ENCODE measurements at regions not wholly inside any gene's neighbourhood (a gene's known extent, or its start where the extent isn't known, plus 50 kb on each side); places are given as distances from the start of the nearest gene placed in this dataset.
"Not testable (repeated sequence)": the region's sequence is repeated elsewhere in the genome, so short reads cannot be mapped to it uniquely, and the experiment has no call there.

DNA sequence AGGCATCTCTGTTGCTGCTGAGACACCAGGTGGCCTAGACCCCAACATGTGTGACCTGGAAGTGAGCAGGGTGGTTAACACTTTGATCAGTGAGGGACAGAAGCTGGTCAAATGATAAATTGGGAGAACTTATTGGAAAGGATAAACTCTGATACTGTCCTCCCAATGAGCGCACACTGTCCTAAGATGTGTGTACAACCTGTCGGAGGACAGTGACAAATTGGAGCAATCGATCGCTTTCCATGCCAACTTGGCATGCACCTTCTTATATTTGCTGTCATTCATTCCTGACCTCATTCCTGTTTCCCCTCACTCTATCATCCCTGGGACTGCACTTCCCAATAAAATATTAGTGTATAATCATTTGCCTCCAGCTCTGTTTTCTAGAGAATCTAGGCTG, 198.7 kb upstream of the PROK2 start:
- Histone ChIP-seq H3K27ac (ENCODE audit: low read depth in 2 of 2, low read length in 1 of 2) (no peak overlapping the region), H3K4me3 (ENCODE audit: low read depth in 2 of 2, low read length in 1 of 2) (no peak overlapping the region), H3K9me2 (no peaks in the 10 kb centered on the region), H3K9ac (no peak overlapping the region), H3K79me2 (ENCODE audit: insufficient read depth) (no peaks in the 10 kb centered on the region), H3F3A (replicated peaks; ENCODE audit: insufficient read depth) (no peaks in the 10 kb centered on the region), H3K4me2 (no peak overlapping the region), H2AFZ (ENCODE audit: low read depth) (no peak overlapping the region), H3K4me1 (ENCODE audit: control insufficient read depth in 1 of 2, insufficient read depth in 2 of 2, low read depth in 1 of 2, low read length in 1 of 2) (no peaks in the 10 kb centered on the region), H3K36me3 (replicated peaks in 1 of 2; ENCODE audit: control insufficient read depth in 1 of 2, insufficient read depth in 2 of 2, low read length in 1 of 2) (no peaks in the 10 kb centered on the region), H3K9me3 (no peaks in the 10 kb centered on the region), H4K20me1 (ENCODE audit: insufficient read depth) (no peaks in the 10 kb centered on the region), H3K27me3 (ENCODE audit: insufficient read depth) (no peaks in the 10 kb centered on the region; the same call in 1 of the 2 replicates)
- CTCF ChIA-PET, result no interaction called here
- POLR2A ChIA-PET, result no interaction called here
- no peak for TF ChIP-seq TEAD4 (IDR thresholded peaks at IDR 0.05; ENCODE audit: borderline replicate concordance, insufficient read depth)
- TF ChIP-seq FOSL2 (IDR thresholded peaks at IDR 0.05; ENCODE audit: borderline replicate concordance, low read depth), result no peak
- TF ChIP-seq EP300 (IDR thresholded peaks at IDR 0.05; ENCODE audit: borderline replicate concordance in 1 of 2, low read depth in 1 of 2, low read length in 1 of 2), result no peak
- TF ChIP-seq POLR2AphosphoS5 (IDR thresholded peaks at IDR 0.05; ENCODE audit: low read depth, low read length), result no peak
- TF ChIP-seq CHD2 (IDR thresholded peaks at IDR 0.05; ENCODE audit: low read length, partially characterized antibody), result no peak
- TF ChIP-seq, protein P1, sequence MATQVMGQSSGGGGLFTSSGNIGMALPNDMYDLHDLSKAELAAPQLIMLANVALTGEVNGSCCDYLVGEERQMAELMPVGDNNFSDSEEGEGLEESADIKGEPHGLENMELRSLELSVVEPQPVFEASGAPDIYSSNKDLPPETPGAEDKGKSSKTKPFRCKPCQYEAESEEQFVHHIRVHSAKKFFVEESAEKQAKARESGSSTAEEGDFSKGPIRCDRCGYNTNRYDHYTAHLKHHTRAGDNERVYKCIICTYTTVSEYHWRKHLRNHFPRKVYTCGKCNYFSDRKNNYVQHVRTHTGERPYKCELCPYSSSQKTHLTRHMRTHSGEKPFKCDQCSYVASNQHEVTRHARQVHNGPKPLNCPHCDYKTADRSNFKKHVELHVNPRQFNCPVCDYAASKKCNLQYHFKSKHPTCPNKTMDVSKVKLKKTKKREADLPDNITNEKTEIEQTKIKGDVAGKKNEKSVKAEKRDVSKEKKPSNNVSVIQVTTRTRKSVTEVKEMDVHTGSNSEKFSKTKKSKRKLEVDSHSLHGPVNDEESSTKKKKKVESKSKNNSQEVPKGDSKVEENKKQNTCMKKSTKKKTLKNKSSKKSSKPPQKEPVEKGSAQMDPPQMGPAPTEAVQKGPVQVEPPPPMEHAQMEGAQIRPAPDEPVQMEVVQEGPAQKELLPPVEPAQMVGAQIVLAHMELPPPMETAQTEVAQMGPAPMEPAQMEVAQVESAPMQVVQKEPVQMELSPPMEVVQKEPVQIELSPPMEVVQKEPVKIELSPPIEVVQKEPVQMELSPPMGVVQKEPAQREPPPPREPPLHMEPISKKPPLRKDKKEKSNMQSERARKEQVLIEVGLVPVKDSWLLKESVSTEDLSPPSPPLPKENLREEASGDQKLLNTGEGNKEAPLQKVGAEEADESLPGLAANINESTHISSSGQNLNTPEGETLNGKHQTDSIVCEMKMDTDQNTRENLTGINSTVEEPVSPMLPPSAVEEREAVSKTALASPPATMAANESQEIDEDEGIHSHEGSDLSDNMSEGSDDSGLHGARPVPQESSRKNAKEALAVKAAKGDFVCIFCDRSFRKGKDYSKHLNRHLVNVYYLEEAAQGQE (IDR thresholded peaks at IDR 0.05; ENCODE audit: low read depth, low read length), result no peak
- DNase-seq, result no peak
- 94% methylated on average over 4 of the region's 4 CpGs for WGBS (ENCODE audit: low lambda C conversion rate)

DNA sequence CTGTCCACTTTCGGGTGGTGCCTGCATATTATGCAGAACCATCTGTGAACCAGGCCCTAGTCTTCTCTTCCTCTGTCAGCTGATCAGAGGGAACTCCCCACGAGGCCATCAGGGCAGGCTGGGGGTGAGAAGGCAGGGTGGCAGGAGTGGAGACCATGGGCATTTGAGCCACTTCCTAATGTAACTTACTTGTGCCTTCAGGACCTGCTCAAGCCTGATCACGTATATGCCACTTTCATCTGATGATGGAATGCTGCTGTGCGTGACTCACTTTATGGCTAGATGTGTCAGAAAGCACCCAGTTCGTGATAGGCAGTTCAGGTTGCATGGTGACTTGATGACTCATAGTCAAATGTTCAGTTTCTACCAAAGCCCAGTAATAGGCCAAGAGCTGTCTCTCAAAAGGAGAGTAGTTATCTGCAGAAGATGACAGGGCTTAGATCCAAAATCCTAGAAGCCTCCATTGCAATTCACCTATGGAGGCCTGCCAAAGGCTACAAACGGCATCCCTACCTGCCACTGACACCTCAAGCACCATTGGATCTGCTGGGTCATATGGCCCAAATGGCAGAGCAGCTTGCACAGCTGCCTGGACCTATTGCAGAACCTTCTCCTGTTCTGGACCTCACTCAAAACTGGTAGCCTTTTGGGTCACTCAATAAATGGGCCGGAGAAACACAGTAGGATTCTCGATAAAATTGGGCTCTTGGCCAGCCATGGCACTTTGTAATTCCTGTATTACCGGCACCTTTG, 197.7 kb upstream of the PROK2 start:
- CTCF ChIA-PET, result interaction anchor here (0.6 kb wide), 1 partner anchor 836 kb away, joined by 4 read pairs; no protein-coding TSS in a partner anchor
- H3K9ac ChIP-seq; H3K27ac ChIP-seq (ENCODE audit: low read depth in 2 of 2, low read length in 1 of 2); H3K4me1 ChIP-seq (ENCODE audit: control insufficient read depth in 1 of 2, insufficient read depth in 2 of 2, low read depth in 1 of 2, low read length in 1 of 2); H4K20me1 ChIP-seq (ENCODE audit: insufficient read depth); H3K36me3 ChIP-seq (replicated peaks in 1 of 2; ENCODE audit: control insufficient read depth in 1 of 2, insufficient read depth in 2 of 2, low read length in 1 of 2); POLR2A ChIA-PET; H3K79me2 ChIP-seq (ENCODE audit: insufficient read depth); H2AFZ ChIP-seq (ENCODE audit: low read depth); H3K9me2 ChIP-seq; H3F3A ChIP-seq (replicated peaks; ENCODE audit: insufficient read depth); H3K9me3 ChIP-seq; DNase-seq; H3K4me3 ChIP-seq (ENCODE audit: low read depth in 2 of 2, low read length in 1 of 2); H3K27me3 ChIP-seq (ENCODE audit: insufficient read depth); H3K4me2 ChIP-seq: not testable (repeated sequence)
- WGBS (ENCODE audit: low lambda C conversion rate), result 36% methylated on average over 7 of the region's 9 CpGs
- peak; percentile 29; the same call in 1 of the 2 replicates for TF ChIP-seq FOSL2 (IDR thresholded peaks at IDR 0.05; ENCODE audit: borderline replicate concordance, low read depth)

DNA sequence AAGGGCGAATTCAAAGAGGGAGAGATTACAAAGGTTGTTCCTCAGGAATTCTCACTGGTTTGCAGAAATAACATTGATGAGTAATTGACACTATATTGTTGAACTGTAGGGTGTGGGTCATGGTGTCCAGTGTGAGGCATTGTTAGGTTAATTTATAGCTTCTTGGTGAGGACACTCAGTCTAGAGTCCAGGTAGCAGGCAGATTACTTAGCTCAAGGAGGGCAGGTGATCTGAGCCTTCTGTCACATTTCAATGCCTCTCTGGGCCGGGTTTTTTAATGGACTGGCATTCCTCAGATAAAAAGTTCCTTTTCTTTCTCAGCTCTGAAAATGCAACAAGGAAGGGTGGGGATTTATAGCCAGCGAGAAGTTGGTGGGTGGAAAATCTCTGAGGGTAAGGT, 194.2 kb upstream of the PROK2 start:
- POLR2A ChIA-PET, result no interaction called here
- H3F3A ChIP-seq (replicated peaks; ENCODE audit: insufficient read depth), result no peaks in the 10 kb centered on the region
- no peaks in the 10 kb centered on the region for H3K36me3 ChIP-seq (replicated peaks in 1 of 2; ENCODE audit: control insufficient read depth in 1 of 2, insufficient read depth in 2 of 2, low read length in 1 of 2)
- H3K4me3 ChIP-seq (ENCODE audit: low read depth in 2 of 2, low read length in 1 of 2), result no peak overlapping the region
- no peaks in the 10 kb centered on the region for H3K9me3 ChIP-seq
- no peaks in the 10 kb centered on the region; the same call in 1 of the 2 replicates for H3K27me3 ChIP-seq (ENCODE audit: insufficient read depth)
- TF ChIP-seq FOSL2 (IDR thresholded peaks at IDR 0.05; ENCODE audit: borderline replicate concordance, low read depth) (no peak), SIN3A (IDR thresholded peaks at IDR 0.05; ENCODE audit: borderline replicate concordance, low read depth, low read length) (no peak), TAF1 (IDR thresholded peaks at IDR 0.05; ENCODE audit: borderline replicate concordance, low read depth, low read length) (no peak), NRF1 (IDR thresholded peaks at IDR 0.05; ENCODE audit: low read depth, low read length) (no peak), ELF1 (IDR thresholded peaks at IDR 0.05) (no peak), TEAD4 (IDR thresholded peaks at IDR 0.05; ENCODE audit: borderline replicate concordance, insufficient read depth) (no peak)
- 27% methylated on average over 3 of the region's 3 CpGs for WGBS (ENCODE audit: low lambda C conversion rate)
- DNase-seq, result no peak
- CTCF ChIA-PET, result no interaction called here
- H2AFZ ChIP-seq (ENCODE audit: low read depth), result no peak overlapping the region
- H3K4me2 ChIP-seq, result no peak overlapping the region
- H3K27ac ChIP-seq (ENCODE audit: low read depth in 2 of 2, low read length in 1 of 2), result no peak overlapping the region
- no peaks in the 10 kb centered on the region for H3K9me2 ChIP-seq
- H3K79me2 ChIP-seq (ENCODE audit: insufficient read depth), result no peaks in the 10 kb centered on the region
- no peaks in the 10 kb centered on the region for H4K20me1 ChIP-seq (ENCODE audit: insufficient read depth)
- H3K4me1 ChIP-seq (ENCODE audit: control insufficient read depth in 1 of 2, insufficient read depth in 2 of 2, low read depth in 1 of 2, low read length in 1 of 2), result peaks cover 0 to 9% of the 10 kb centered on the region in 2 experiments; a peak in 2 of 4 replicates
- H3K9ac ChIP-seq, result no peak overlapping the region
